Middle frontal gyrus (tissue), 1 donor: ENCODE measurements at regions not wholly inside any gene's neighbourhood (a gene's known extent, or its start where the extent isn't known, plus 50 kb on each side); places are given as distances from the start of the nearest gene placed in this dataset.

Experiments used
- DNase-seq: peaks from one replicate; pipeline ENCODE4 v3.0.0-alpha.2; 2015; ENCODE audit warnings: low spot score; ENCODE audit errors: extremely low spot score

- DNase-seq: no peak
These were observed 57.6 kb upstream of the DOCK1 start for GRCh38 chr10:126847666-126848065.

GRCh38 chr10:126849646-126850045 is 55.6 kb upstream of the DOCK1 start:
- no peak for DNase-seq

GRCh38 chr10:126851414-126852108 is 53.7 kb upstream of the DOCK1 start:
- no peak for DNase-seq

- no peak for DNase-seq
These were observed 50.3 kb upstream of the DOCK1 start for GRCh38 chr10:126854726-126855495.
